Adrenal gland (tissue), 5 donors: ENCODE measurements at regions not wholly inside any gene's neighbourhood (a gene's known extent, or its start where the extent isn't known, plus 50 kb on each side); places are given as distances from the start of the nearest gene placed in this dataset.

Source experiments
- POLR2A ChIP-seq, 2 donors: fragments of 450-650 bp; IDR thresholded peaks; one replicate each; pipeline ENCODE4 v1.6.1; 2017; ENCODE audit warnings: antibody characterized with exemption in 2 of 2, mild to moderate bottlenecking in 2 of 2, moderate library complexity in 1 of 2
- TF ChIP-seq, protein P1 (sequence below), 6 experiments: fragments of 450-650 bp in 4 of 6; fragments of 200-600 bp in 2 of 6; sonication (generic) in 1 of 6; IDR thresholded peaks; 1 replicate in 5 of 6; 2 replicates in 1 of 6; pipeline versions ENCODE4 v1.5.1 to v1.8.0; 2016 to 2021; ENCODE audit warnings: antibody characterized with exemption in 6 of 6, mild to moderate bottlenecking in 2 of 6, moderate library complexity in 1 of 6
- donor health status: DM: no; HTN: no; CAD: no.

DNA sequence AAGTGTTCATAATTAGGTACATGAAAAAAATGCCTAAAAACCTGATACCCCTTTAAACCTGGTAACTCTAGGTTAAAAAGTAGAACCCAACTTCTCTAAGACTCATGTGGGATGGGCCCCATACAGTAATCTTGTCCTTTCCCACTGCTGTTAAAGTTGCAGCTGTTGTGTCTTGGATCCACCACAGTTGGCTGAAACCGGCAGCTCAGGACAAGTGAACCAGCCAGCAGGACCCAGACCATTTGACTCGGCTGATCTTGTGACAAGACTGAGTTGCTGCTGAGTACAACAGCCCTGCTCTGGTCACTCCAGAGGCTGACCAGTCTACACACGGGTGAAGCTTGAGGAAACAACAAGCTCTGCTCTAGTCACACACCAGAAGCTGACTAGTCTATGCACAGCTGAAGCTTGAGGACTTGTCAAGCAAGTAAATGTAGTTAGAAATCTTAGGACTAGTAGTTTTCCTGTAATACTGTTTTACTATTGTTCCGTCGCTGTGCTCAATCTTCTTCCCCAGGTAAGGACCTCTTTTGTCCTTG is 60.6 kb downstream of the DHRS2 start:
- TF ChIP-seq POLR2A (IDR thresholded peaks at IDR 0.05), result no peak
- TF ChIP-seq, protein P1, sequence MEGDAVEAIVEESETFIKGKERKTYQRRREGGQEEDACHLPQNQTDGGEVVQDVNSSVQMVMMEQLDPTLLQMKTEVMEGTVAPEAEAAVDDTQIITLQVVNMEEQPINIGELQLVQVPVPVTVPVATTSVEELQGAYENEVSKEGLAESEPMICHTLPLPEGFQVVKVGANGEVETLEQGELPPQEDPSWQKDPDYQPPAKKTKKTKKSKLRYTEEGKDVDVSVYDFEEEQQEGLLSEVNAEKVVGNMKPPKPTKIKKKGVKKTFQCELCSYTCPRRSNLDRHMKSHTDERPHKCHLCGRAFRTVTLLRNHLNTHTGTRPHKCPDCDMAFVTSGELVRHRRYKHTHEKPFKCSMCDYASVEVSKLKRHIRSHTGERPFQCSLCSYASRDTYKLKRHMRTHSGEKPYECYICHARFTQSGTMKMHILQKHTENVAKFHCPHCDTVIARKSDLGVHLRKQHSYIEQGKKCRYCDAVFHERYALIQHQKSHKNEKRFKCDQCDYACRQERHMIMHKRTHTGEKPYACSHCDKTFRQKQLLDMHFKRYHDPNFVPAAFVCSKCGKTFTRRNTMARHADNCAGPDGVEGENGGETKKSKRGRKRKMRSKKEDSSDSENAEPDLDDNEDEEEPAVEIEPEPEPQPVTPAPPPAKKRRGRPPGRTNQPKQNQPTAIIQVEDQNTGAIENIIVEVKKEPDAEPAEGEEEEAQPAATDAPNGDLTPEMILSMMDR (IDR thresholded peaks at IDR 0.05), result no peak
